ENCODE measurements at regions not wholly inside any gene's neighbourhood (a gene's known extent, or its start where the extent isn't known, plus 50 kb on each side); places are given as distances from the start of the nearest gene placed in this dataset.

- ATAC-seq: no peak
Observed at GRCh38 chr16:82236415-82236814, 66.4 kb upstream of the MPHOSPH6 start.

GRCh38 chr16:82232806-82233205 lies 62.8 kb upstream of the MPHOSPH6 start:
- ATAC-seq: no peak

GRCh38 chr16:82231008-82231787 lies 61.2 kb upstream of the MPHOSPH6 start:
- no peak for ATAC-seq

GRCh38 chr16:82229800-82230619 lies 60.0 kb upstream of the MPHOSPH6 start:
- ATAC-seq: no peak

- no peak for ATAC-seq
Observed at GRCh38 chr16:82226327-82226726, 56.3 kb upstream of the MPHOSPH6 start.

GRCh38 chr16:82224821-82225220 lies 54.8 kb upstream of the MPHOSPH6 start:
- no peak for ATAC-seq

- ATAC-seq: no peak
Observed at GRCh38 chr16:82220541-82220940, 50.5 kb upstream of the MPHOSPH6 start.
